Fibroblast of mammary gland (primary cell): ENCODE measurements at regions not wholly inside any gene's neighbourhood (a gene's known extent, or its start where the extent isn't known, plus 50 kb on each side); places are given as distances from the start of the nearest gene placed in this dataset.

Experiments used
- DNase-seq: peaks from one replicate; pipeline ENCODE4 v3.0.0-alpha.2; 2010; ENCODE audit warnings: low read depth
- H3K4me3 ChIP-seq: 2 replicates; pipeline ENCODE4 v1.5.1; 2011; ENCODE audit warnings: low read depth, mild to moderate bottlenecking, low read length, moderate library complexity; ENCODE audit not compliant: control insufficient read depth
- CTCF ChIP-seq: conservative IDR thresholded peaks from 2 replicates; pipeline ENCODE4 v1.5.1; 2011; ENCODE audit warnings: low read depth, low read length, inconsistent platforms; ENCODE audit not compliant: control insufficient read depth, insufficient read depth

DNA sequence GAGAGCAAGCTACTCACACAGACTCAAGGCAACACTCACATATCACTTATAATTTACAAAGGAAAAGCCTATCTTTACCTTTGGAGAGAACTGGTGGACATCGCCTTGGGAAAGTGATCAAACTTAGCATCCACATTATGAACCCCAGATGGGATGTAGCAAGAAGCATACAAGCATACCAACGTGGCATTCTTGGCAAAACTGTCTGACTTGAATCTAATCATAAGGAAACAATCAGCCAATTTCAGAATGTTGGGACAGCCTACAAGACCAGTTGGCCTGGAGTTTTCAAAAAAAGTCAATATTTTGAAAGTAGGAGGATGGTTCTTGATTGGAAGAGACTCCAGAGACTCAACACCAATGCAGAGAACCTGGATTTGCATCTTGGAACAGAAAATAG lies 79.1 kb upstream of the PMAIP1 start:
- peak; percentile 84 for DNase-seq
- no peak overlapping the region for H3K4me3 ChIP-seq
- no peak for TF ChIP-seq CTCF

DNA sequence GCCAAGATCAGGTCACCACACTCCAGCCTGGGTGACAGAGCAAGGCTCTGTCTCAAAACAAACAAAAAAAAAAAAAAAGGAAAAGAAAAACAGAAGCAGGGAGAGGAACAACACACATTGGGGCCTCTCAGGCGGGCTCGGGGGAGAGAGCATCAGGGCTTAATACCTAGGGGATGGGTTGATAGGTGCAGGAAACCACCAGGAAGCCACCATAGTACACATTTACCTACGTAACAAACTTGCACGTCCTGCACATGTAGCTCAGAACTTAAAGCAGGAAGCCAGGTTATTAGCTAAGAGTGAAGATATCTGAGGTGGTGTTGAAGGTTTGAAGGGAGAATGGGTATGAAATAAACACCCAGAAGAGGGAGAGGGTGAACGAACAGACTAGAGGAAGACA lies 81.0 kb upstream of the PMAIP1 start:
- no peak for TF ChIP-seq CTCF
- H3K4me3 ChIP-seq = no peak overlapping the region
- no peak for DNase-seq

DNA sequence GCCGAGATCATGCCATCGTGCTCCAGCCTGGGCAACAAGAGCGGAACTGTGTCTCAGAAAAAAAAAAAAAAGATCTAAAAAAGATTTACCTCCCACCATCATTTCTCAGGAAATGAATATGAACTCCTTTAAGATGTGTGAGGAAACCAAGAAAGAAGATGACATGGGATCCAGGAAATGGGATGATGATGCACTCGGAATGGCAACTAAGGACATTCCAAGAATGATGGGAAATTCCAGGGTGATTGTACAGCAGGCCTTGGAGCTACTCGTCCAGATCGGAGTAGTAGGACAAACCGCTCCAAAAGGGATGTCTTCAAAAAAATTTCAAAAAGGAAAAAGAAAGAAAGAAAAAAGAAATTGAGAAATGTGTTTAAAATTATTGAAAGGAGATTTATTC lies 84.9 kb upstream of the PMAIP1 start:
- peak; percentile 97 for DNase-seq
- no peak overlapping the region for H3K4me3 ChIP-seq
- TF ChIP-seq CTCF = no peak

DNA sequence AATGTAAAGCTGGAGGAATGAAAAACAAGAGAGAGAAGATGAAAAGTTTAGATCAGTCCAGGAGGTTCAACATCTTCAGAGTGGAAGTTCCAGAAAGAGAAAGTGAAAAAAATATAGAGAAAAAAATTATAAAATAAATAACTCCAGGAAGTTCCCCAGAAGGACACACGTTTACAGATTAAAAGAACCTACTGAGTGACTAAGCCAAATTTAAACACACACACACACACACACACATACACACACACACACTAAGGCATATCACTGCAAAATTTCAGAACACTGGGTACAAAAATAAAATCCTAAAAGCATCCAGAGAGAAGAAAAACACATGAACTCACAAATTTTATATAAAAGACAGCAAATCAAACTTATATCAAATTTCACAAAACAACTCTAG lies 85.9 kb upstream of the PMAIP1 start:
- no peak for TF ChIP-seq CTCF
- H3K4me3 ChIP-seq = no peak overlapping the region
- DNase-seq = peak; percentile 25

DNA sequence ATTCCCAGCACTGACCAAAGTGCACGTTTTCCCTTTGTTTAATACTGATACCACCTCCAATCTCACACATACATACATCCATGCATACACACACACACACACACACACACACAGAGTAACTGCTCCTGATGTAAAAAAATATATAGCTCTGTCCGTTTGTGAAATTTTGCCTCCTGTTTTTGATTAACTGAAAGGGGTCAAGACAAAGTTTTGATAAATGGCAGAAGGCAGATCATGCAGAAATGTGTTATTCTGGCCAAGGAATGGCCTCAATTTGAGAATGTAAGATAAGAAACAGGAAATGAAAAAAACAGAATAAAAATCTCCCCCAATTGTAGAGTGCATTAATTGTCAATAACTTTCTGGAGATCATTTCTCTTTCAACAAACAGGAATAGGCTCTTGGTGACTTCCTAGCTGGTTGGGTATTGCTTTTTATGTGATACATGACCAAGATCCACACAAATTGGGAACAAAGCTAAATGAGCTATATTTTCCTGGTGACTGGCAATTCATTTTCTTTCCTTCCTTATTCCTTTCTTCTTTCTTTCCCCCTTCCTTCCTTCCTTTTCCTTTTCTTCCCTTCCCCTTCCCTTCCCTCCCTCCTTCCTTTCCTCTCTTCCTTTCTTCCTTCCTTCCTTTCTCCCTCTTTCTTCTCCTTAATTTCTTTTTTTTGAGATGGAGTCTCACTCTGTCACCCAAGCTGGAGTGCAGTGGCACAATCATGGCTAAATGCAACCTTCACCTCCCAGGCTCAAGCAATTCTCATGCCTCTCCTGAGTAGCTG lies 88.9 kb upstream of the PMAIP1 start:
- DNase-seq = peak; percentile 33
- TF ChIP-seq CTCF = no peak
- H3K4me3 ChIP-seq = no peak overlapping the region

DNA sequence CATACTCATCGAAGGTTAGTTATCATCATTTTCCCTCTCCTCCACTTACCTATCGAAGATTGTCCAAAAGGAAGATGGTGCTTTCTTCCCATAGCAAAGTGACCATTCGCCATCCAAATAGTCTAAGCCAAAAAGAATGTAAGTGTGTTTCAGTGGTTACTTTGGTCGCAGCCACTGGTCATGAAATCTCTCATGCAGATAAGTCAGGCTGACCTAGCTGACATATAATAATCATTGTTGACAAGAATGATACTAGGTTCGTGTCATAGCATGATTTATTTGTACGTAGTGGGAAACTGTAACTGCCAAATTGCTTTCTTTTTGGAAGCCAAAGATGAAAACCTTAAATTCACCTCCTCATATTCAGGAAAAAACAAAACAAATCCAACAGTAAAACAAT lies 89.6 kb upstream of the PMAIP1 start:
- H3K4me3 ChIP-seq = no peak overlapping the region
- no peak for TF ChIP-seq CTCF
- DNase-seq = peak; percentile 14
